HL-60 (cell line): ENCODE measurements at regions not wholly inside any gene's neighbourhood (a gene's known extent, or its start where the extent isn't known, plus 50 kb on each side); places are given as distances from the start of the nearest gene placed in this dataset.

Experiments used
- DNase-seq, 2 experiments: peaks; one replicate each; pipeline ENCODE4 v3.0.0-alpha.2; 2010 to 2020; ENCODE audit warnings: low read depth in 1 of 2, low spot score in 1 of 2
- H3K27ac ChIP-seq: fragments of 250-450 bp; sonication (Bioruptor Pico); replicated peaks from 2 replicates; pipeline ENCODE4 v1.5.1; 2020; ENCODE audit warnings: mild to moderate bottlenecking, moderate library complexity
- H3K27me3 ChIP-seq: fragments of 250-450 bp; sonication (Bioruptor Pico); 2 replicates; pipeline ENCODE4 v1.5.1; 2021; ENCODE audit warnings: mild to moderate bottlenecking, moderate library complexity; ENCODE audit not compliant: insufficient read depth, poor library complexity, severe bottlenecking
- H3K4me3 ChIP-seq: replicated peaks from 2 replicates; pipeline ENCODE4 v1.5.1; 2011; ENCODE audit warnings: mild to moderate bottlenecking, control low read depth, low read length; ENCODE audit not compliant: insufficient read depth
- GABPA ChIP-seq: IDR thresholded peaks from 2 replicates; pipeline ENCODE4 v1.6.1; 2012; ENCODE audit warnings: low read depth
- POLR2AphosphoS5 ChIP-seq: IDR thresholded peaks from 2 replicates; pipeline ENCODE4 v1.6.1; 2012; ENCODE audit warnings: low read depth
- SPI1 ChIP-seq: IDR thresholded peaks from 2 replicates; pipeline ENCODE4 v1.6.1; 2012; ENCODE audit warnings: low read depth, mild to moderate bottlenecking, borderline replicate concordance
- TF ChIP-seq, protein P1 (sequence below): IDR thresholded peaks from one replicate; pipeline ENCODE4 v1.5.1; 2011; ENCODE audit warnings: low read length, control low read depth, inconsistent platforms; ENCODE audit not compliant: insufficient read depth
- TF ChIP-seq, protein P2 (sequence below): IDR thresholded peaks from 2 replicates; pipeline ENCODE4 v1.6.1; 2012; ENCODE audit warnings: low read depth; ENCODE audit not compliant: insufficient replicate concordance

DNA sequence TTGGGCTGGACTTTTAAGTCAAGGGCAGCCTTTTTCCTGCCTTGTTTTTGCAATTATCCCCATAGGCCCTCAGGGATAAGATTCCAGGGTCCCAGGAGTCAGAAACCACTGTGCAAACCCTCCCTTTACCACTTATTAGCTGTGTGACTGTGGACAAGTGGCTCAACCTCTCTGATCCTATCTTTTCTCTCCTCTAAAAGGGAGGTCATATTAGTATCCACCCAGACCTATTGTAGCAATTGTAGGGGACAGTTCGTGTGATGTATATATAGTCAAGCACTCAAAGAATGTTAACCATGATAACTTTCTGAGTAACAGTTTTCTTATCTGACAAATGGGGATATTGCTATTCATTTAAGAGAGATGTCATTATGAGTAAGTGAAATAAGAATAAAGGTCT, 68.2 kb downstream of the IRX5 start:
- H3K27me3 ChIP-seq, result peaks cover 2% of the 10 kb centered on the region
- DNase-seq, result no peak
- H3K27ac ChIP-seq, result no peak overlapping the region
- TF ChIP-seq GABPA (no peak), SPI1 (no peak), POLR2AphosphoS5 (no peak)
- TF ChIP-seq, protein P1, sequence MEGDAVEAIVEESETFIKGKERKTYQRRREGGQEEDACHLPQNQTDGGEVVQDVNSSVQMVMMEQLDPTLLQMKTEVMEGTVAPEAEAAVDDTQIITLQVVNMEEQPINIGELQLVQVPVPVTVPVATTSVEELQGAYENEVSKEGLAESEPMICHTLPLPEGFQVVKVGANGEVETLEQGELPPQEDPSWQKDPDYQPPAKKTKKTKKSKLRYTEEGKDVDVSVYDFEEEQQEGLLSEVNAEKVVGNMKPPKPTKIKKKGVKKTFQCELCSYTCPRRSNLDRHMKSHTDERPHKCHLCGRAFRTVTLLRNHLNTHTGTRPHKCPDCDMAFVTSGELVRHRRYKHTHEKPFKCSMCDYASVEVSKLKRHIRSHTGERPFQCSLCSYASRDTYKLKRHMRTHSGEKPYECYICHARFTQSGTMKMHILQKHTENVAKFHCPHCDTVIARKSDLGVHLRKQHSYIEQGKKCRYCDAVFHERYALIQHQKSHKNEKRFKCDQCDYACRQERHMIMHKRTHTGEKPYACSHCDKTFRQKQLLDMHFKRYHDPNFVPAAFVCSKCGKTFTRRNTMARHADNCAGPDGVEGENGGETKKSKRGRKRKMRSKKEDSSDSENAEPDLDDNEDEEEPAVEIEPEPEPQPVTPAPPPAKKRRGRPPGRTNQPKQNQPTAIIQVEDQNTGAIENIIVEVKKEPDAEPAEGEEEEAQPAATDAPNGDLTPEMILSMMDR, result no peak
- TF ChIP-seq, protein P2, sequence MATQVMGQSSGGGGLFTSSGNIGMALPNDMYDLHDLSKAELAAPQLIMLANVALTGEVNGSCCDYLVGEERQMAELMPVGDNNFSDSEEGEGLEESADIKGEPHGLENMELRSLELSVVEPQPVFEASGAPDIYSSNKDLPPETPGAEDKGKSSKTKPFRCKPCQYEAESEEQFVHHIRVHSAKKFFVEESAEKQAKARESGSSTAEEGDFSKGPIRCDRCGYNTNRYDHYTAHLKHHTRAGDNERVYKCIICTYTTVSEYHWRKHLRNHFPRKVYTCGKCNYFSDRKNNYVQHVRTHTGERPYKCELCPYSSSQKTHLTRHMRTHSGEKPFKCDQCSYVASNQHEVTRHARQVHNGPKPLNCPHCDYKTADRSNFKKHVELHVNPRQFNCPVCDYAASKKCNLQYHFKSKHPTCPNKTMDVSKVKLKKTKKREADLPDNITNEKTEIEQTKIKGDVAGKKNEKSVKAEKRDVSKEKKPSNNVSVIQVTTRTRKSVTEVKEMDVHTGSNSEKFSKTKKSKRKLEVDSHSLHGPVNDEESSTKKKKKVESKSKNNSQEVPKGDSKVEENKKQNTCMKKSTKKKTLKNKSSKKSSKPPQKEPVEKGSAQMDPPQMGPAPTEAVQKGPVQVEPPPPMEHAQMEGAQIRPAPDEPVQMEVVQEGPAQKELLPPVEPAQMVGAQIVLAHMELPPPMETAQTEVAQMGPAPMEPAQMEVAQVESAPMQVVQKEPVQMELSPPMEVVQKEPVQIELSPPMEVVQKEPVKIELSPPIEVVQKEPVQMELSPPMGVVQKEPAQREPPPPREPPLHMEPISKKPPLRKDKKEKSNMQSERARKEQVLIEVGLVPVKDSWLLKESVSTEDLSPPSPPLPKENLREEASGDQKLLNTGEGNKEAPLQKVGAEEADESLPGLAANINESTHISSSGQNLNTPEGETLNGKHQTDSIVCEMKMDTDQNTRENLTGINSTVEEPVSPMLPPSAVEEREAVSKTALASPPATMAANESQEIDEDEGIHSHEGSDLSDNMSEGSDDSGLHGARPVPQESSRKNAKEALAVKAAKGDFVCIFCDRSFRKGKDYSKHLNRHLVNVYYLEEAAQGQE, result no peak
- H3K4me3 ChIP-seq, result no peak overlapping the region

DNA sequence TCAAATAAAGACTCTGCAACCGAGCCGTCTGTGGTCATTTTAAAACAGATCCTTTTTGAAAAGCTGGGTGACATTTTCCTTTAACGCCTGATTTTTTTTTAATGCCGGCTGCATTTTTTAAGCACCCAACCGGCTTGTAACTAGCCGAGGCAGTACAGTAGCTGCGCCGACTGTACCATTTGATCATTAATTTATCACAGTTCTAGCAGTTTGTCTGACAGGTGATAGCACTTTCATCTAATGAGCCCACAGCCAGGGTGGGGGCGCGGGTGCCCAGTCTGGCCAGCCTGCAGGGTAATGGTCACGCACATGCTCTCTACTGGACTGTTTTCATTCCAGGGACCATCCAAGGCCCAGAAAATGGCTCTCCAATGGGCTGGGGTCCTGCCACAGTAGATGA, 68.8 kb downstream of the IRX5 start:
- Histone ChIP-seq H3K27me3 (peaks cover 2% of the 10 kb centered on the region), H3K4me3 (no peak overlapping the region), H3K27ac (no peak overlapping the region)
- TF ChIP-seq POLR2AphosphoS5 (no peak), SPI1 (no peak), GABPA (no peak)
- TF ChIP-seq, protein P1, result no peak
- TF ChIP-seq, protein P2, result no peak
- no peak for DNase-seq

DNA sequence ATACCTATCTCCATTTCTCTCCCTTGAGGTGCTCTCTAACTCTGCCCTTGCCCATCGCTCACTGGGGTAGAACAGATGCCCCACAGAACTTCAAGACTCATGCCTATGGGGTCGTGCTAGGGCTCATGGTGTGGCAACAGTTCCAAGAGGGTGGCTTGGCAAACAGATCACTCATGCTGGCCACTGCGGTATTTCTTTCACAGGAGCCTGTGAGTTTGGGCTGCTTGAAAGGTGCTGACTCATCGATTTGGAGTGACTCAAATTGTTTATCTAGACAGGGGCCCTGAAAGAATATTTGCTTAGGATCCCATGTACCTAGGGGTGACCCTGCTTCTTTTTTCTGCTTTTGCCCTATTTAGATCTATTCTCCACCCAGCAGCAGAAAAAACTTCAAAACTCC, 69.9 kb downstream of the IRX5 start:
- peaks cover 2% of the 10 kb centered on the region for H3K27me3 ChIP-seq
- DNase-seq, result no peak
- H3K27ac ChIP-seq, result no peak overlapping the region
- no peak overlapping the region for H3K4me3 ChIP-seq
- TF ChIP-seq POLR2AphosphoS5 (no peak), GABPA (no peak), SPI1 (no peak)
- TF ChIP-seq, protein P1, result no peak
- TF ChIP-seq, protein P2, result no peak
